B cell (primary cell): ENCODE measurements at regions not wholly inside any gene's neighbourhood (a gene's known extent, or its start where the extent isn't known, plus 50 kb on each side); places are given as distances from the start of the nearest gene placed in this dataset.

Experiments used
- ATAC-seq: fragments of 200-7000 bp; cut with Tn5 transposase; one replicate; pipeline ENCODE4 v1.10.0; 2021; ENCODE audit warnings: low read depth, mild to moderate bottlenecking, moderate number of reproducible peaks, moderate library complexity
- CTCF ChIA-PET: fragments of 350-600 bp; sonication (Branson Sonifier 250); formaldehyde crosslinking; loops from one replicate; lab custom pipeline; 2021; ENCODE audit warnings: antibody characterized with exemption, inconsistent platforms; lab: Charles Lee
- POLR2A ChIA-PET: fragments of 350-600 bp; sonication (Branson Sonifier 250); formaldehyde crosslinking; loops from one replicate; lab custom pipeline; 2021; ENCODE audit warnings: antibody characterized with exemption; lab: Charles Lee
- DNase-seq: peaks from one replicate; pipeline ENCODE4 v3.0.0; 2013
- H2AFZ ChIP-seq: 2 replicates; pipeline ENCODE4 v1.6.1; 2012; ENCODE audit warnings: mild to moderate bottlenecking, low read depth, low read length; ENCODE audit not compliant: insufficient read depth, poor library complexity, severe bottlenecking
- H3K27ac ChIP-seq, 2 donors: 1 replicate in 1 of 2; 2 replicates in 1 of 2; pipeline ENCODE4 v1.5.1; 2012 to 2013; ENCODE audit warnings: low read length in 2 of 2, mild to moderate bottlenecking in 2 of 2, moderate library complexity in 1 of 2
- H3K27me3 ChIP-seq, 4 experiments: fragments of 200-600 bp in 1 of 4; sonication (generic) in 1 of 4; replicated peaks in 1 of 4; 1 replicate in 2 of 4; 2 replicates in 2 of 4; pipeline versions ENCODE4 v1.6.1 to v1.7.0; 2013 to 2016; ENCODE audit warnings: low read length in 3 of 4, mild to moderate bottlenecking in 2 of 4, mixed read lengths in 1 of 4, moderate library complexity in 1 of 4; ENCODE audit not compliant: insufficient read depth in 4 of 4, control insufficient read depth in 3 of 4; ENCODE audit errors: control extremely low read depth in 1 of 4
- H3K36me3 ChIP-seq, 2 experiments: replicated peaks in 1 of 2; 1 replicate in 1 of 2; 2 replicates in 1 of 2; pipeline versions ENCODE4 v1.6.1 to v1.7.1; 2013; ENCODE audit warnings: low read length in 1 of 2; ENCODE audit not compliant: insufficient read depth in 2 of 2, control insufficient read depth in 1 of 2; ENCODE audit errors: control extremely low read depth in 1 of 2, extremely low read depth in 1 of 2
- H3K4me1 ChIP-seq, 2 donors: fragments of 200-600 bp in 1 of 2; sonication (generic) in 1 of 2; 1 replicate in 1 of 2; 2 replicates in 1 of 2; pipeline versions ENCODE4 v1.5.1 to v1.6.1; 2013 to 2017; ENCODE audit warnings: low read length in 2 of 2; ENCODE audit not compliant: control insufficient read depth in 2 of 2, insufficient read depth in 2 of 2
- H3K4me2 ChIP-seq: replicated peaks from 2 replicates; pipeline ENCODE3; 2012; ENCODE audit warnings: mild to moderate bottlenecking, low read depth, low read length; ENCODE audit not compliant: poor library complexity, severe bottlenecking
- H3K4me3 ChIP-seq, 5 experiments: fragments of 200-600 bp in 1 of 5; sonication (generic) in 1 of 5; 1 replicate in 3 of 5; 2 replicates in 2 of 5; pipeline versions ENCODE4 v1.5.1 to v1.7.0; 2011 to 2016; ENCODE audit warnings: low read length in 4 of 5, mild to moderate bottlenecking in 4 of 5, low read depth in 2 of 5, control low read depth in 1 of 5, moderate library complexity in 1 of 5; ENCODE audit not compliant: insufficient read depth in 1 of 5; ENCODE audit errors: control extremely low read depth in 1 of 5, extremely low read depth in 1 of 5
- H3K79me2 ChIP-seq: fragments of 200-600 bp; sonication (generic); one replicate; pipeline ENCODE4 v1.6.0; 2016; ENCODE audit warnings: low read length; ENCODE audit not compliant: control insufficient read depth, insufficient read depth
- H3K9ac ChIP-seq: fragments of 200-600 bp; sonication (generic); 2 replicates; pipeline ENCODE4 v1.6.1; 2017; ENCODE audit warnings: mild to moderate bottlenecking, low read length, moderate library complexity
- H3K9me3 ChIP-seq, 3 donors: one replicate each; pipeline versions ENCODE4 v1.6.1 to v1.7.1; 2013; ENCODE audit warnings: low read length in 2 of 3; ENCODE audit not compliant: control insufficient read depth in 2 of 3, insufficient read depth in 1 of 3; ENCODE audit errors: control extremely low read depth in 1 of 3
- H4K20me1 ChIP-seq: 2 replicates; pipeline ENCODE4 v1.6.0; 2012; ENCODE audit warnings: mild to moderate bottlenecking, low read length; ENCODE audit not compliant: insufficient read depth, control insufficient read depth, poor library complexity, severe bottlenecking
- H3K27ac Mint-ChIP-seq: one replicate; pipeline ENCODE4 v1.8.0; 2021; ENCODE audit warnings: mixed read lengths
- H3K27me3 Mint-ChIP-seq: one replicate; pipeline ENCODE4 v1.8.0; 2021; ENCODE audit warnings: mixed read lengths
- H3K4me1 Mint-ChIP-seq: one replicate; pipeline ENCODE4 v1.8.0; 2021; ENCODE audit warnings: mixed read lengths
- H3K4me3 Mint-ChIP-seq: one replicate; pipeline ENCODE4 v1.8.0; 2021; ENCODE audit warnings: mixed read lengths
- H3K9me3 Mint-ChIP-seq: one replicate; pipeline ENCODE4 v1.8.0; 2022; ENCODE audit warnings: mixed read lengths; ENCODE audit not compliant: insufficient read depth
- CTCF ChIP-seq: fragments of 200-600 bp; IDR thresholded peaks from one replicate; pipeline ENCODE4 v1.8.0; 2022; ENCODE audit warnings: antibody characterized with exemption, mild to moderate bottlenecking
- EZH2 ChIP-seq: IDR thresholded peaks from 2 replicates; pipeline ENCODE4 v1.6.1; 2012; ENCODE audit warnings: borderline replicate concordance, low read depth, mild to moderate bottlenecking, moderate library complexity, low read length; ENCODE audit not compliant: insufficient read depth, poor library complexity, severe bottlenecking
- WGBS: methylation state at CpG from one replicate; pipeline ENCODE4 v1.1.5; 2013; ENCODE audit warnings: missing lambda C conversion rate; ENCODE audit not compliant: insufficient coverage; 5-methylcytosine and 5-hydroxymethylcytosine counted together
- intact Hi-C: fragments of 100-400 bp; cut with micrococcal nuclease; formaldehyde crosslinking; loops from one replicate; pipeline ENCODE4 v1.10.0; 2022

GRCh38 chr18:39550701-39551100, 1985.1 kb upstream of the CELF4 start:
- ATAC-seq (no peak), DNase-seq (no peak)
- H2AFZ ChIP-seq: no peak overlapping the region
- H3K4me1 Mint-ChIP-seq: no peaks in the 10 kb centered on the region
- H3K9me3 ChIP-seq: no peaks in the 10 kb centered on the region
- H3K27me3 Mint-ChIP-seq: no peaks in the 10 kb centered on the region
- POLR2A ChIA-PET: no interaction called here
- CTCF ChIA-PET: no interaction called here
- H3K27me3 ChIP-seq: no peaks in the 10 kb centered on the region
- no peak overlapping the region for H3K4me3 Mint-ChIP-seq
- H3K36me3 ChIP-seq: no peaks in the 10 kb centered on the region
- H3K79me2 ChIP-seq: no peaks in the 10 kb centered on the region
- no peak overlapping the region for H3K9ac ChIP-seq
- no peaks in the 10 kb centered on the region for H3K4me1 ChIP-seq
- no peak overlapping the region for H3K4me3 ChIP-seq
- H3K4me2 ChIP-seq: no peak overlapping the region
- intact Hi-C loops: no loop called here
- no peaks in the 10 kb centered on the region for H4K20me1 ChIP-seq
- no peak overlapping the region for H3K27ac ChIP-seq
- H3K27ac Mint-ChIP-seq: no peak overlapping the region
- WGBS: 100% methylated on average over 2 of the region's 2 CpGs
- peaks cover 5% of the 10 kb centered on the region for H3K9me3 Mint-ChIP-seq
- no peak for TF ChIP-seq CTCF
- TF ChIP-seq EZH2: no peak

- no peaks in the 10 kb centered on the region for H4K20me1 ChIP-seq
These were observed 1983.5 kb upstream of the CELF4 start for GRCh38 chr18:39549144-39549543.

More at GRCh38 chr18:39549144-39549543, 1983.5 kb upstream of the CELF4 start:
- no peaks in the 10 kb centered on the region for H3K4me1 ChIP-seq
- ChIA-PET POLR2A (no interaction called here), CTCF (no interaction called here)
- H3K4me2 ChIP-seq: no peak overlapping the region
- ATAC-seq (no peak), DNase-seq (no peak)
- intact Hi-C loops: no loop called here
- no peaks in the 10 kb centered on the region for H3K79me2 ChIP-seq
- Mint-ChIP-seq H3K4me3 (no peak overlapping the region), H3K27ac (no peak overlapping the region), H3K4me1 (no peaks in the 10 kb centered on the region), H3K27me3 (no peaks in the 10 kb centered on the region), H3K9me3 (peaks cover 1% of the 10 kb centered on the region)
- WGBS: no CpG with 5 or more reads among the region's 1 CpG
- no peak overlapping the region for H3K4me3 ChIP-seq
- no peaks in the 10 kb centered on the region for H3K27me3 ChIP-seq
- H3K27ac ChIP-seq: no peak overlapping the region
- H3K9ac ChIP-seq: no peak overlapping the region
- H3K9me3 ChIP-seq: no peaks in the 10 kb centered on the region
- TF ChIP-seq EZH2 (no peak), CTCF (no peak)
- no peaks in the 10 kb centered on the region for H3K36me3 ChIP-seq
- H2AFZ ChIP-seq: no peak overlapping the region
